Osteocyte (in vitro differentiated cells): ENCODE measurements at regions not wholly inside any gene's neighbourhood (a gene's known extent, or its start where the extent isn't known, plus 50 kb on each side); places are given as distances from the start of the nearest gene placed in this dataset.

Source experiments
- DNase-seq: peaks from one replicate; pipeline ENCODE4 v3.0.0; 2021; ENCODE audit warnings: mixed read lengths; ENCODE audit not compliant: unreplicated experiment; ENCODE audit errors: extremely low spot score
- H3K27ac Mint-ChIP-seq: one replicate; pipeline ENCODE4 v1.8.0; 2021; ENCODE audit warnings: mild to moderate bottlenecking, mixed read lengths; ENCODE audit not compliant: unreplicated experiment
- H3K27me3 Mint-ChIP-seq: one replicate; pipeline ENCODE4 v1.8.0; 2021; ENCODE audit warnings: mixed read lengths; ENCODE audit not compliant: unreplicated experiment
- H3K36me3 Mint-ChIP-seq: one replicate; pipeline ENCODE4 v1.8.0; 2021; ENCODE audit warnings: mixed read lengths; ENCODE audit not compliant: unreplicated experiment
- H3K4me1 Mint-ChIP-seq: one replicate; pipeline ENCODE4 v1.8.0; 2021; ENCODE audit warnings: mixed read lengths; ENCODE audit not compliant: unreplicated experiment
- H3K4me3 Mint-ChIP-seq: one replicate; pipeline ENCODE4 v1.8.0; 2021; ENCODE audit warnings: mild to moderate bottlenecking, moderate library complexity, mixed read lengths; ENCODE audit not compliant: unreplicated experiment
- H3K9me3 Mint-ChIP-seq: one replicate; pipeline ENCODE4 v1.8.0; 2021; ENCODE audit warnings: mixed read lengths; ENCODE audit not compliant: unreplicated experiment
- CTCF ChIP-seq: fragments of 200-600 bp; sonication (generic); IDR thresholded peaks from 2 replicates; pipeline ENCODE4 v1.5.0; 2021; ENCODE audit warnings: antibody characterized with exemption, mild to moderate bottlenecking, moderate library complexity

GRCh38 chr12:107826276-107826675 is 51.8 kb downstream of the ASCL4 start:
- Mint-ChIP-seq H3K9me3 (peaks cover 39% of the 10 kb centered on the region), H3K36me3 (no peaks in the 10 kb centered on the region), H3K4me3 (no peak overlapping the region), H3K27ac (no peak overlapping the region), H3K27me3 (peaks cover 3% of the 10 kb centered on the region), H3K4me1 (no peaks in the 10 kb centered on the region)
- no peak for TF ChIP-seq CTCF
- DNase-seq: peak; percentile 60

GRCh38 chr12:107829271-107829670 is 54.8 kb downstream of the ASCL4 start:
- no peak overlapping the region for H3K27ac Mint-ChIP-seq
- H3K4me3 Mint-ChIP-seq: no peak overlapping the region
- TF ChIP-seq CTCF: no peak
- no peaks in the 10 kb centered on the region for H3K4me1 Mint-ChIP-seq
- H3K9me3 Mint-ChIP-seq: peaks cover 33% of the 10 kb centered on the region
- H3K36me3 Mint-ChIP-seq: no peaks in the 10 kb centered on the region
- DNase-seq: no peak
- H3K27me3 Mint-ChIP-seq: peaks cover 3% of the 10 kb centered on the region

GRCh38 chr12:107832441-107832840 is 57.9 kb downstream of the ASCL4 start:
- DNase-seq: no peak
- no peak overlapping the region for H3K4me3 Mint-ChIP-seq
- H3K9me3 Mint-ChIP-seq: peaks cover 9% of the 10 kb centered on the region
- no peaks in the 10 kb centered on the region for H3K4me1 Mint-ChIP-seq
- no peak overlapping the region for H3K27ac Mint-ChIP-seq
- no peaks in the 10 kb centered on the region for H3K36me3 Mint-ChIP-seq
- peaks cover 16% of the 10 kb centered on the region for H3K27me3 Mint-ChIP-seq
- TF ChIP-seq CTCF: no peak

GRCh38 chr12:107840186-107840585 is 65.7 kb downstream of the ASCL4 start:
- no peak for DNase-seq
- H3K4me1 Mint-ChIP-seq: peaks cover 7% of the 10 kb centered on the region
- H3K36me3 Mint-ChIP-seq: no peaks in the 10 kb centered on the region
- TF ChIP-seq CTCF: no peak
- H3K4me3 Mint-ChIP-seq: no peak overlapping the region
- no peak overlapping the region for H3K27ac Mint-ChIP-seq
- peaks cover 47% of the 10 kb centered on the region for H3K27me3 Mint-ChIP-seq
- no peaks in the 10 kb centered on the region for H3K9me3 Mint-ChIP-seq

GRCh38 chr12:107843351-107844311 is 69.1 kb downstream of the ASCL4 start:
- H3K27ac Mint-ChIP-seq: no peak overlapping the region
- DNase-seq: no peak
- H3K9me3 Mint-ChIP-seq: no peaks in the 10 kb centered on the region
- TF ChIP-seq CTCF: no peak
- no peaks in the 10 kb centered on the region for H3K36me3 Mint-ChIP-seq
- H3K4me1 Mint-ChIP-seq: peaks cover 7% of the 10 kb centered on the region
- H3K27me3 Mint-ChIP-seq: peaks cover 45% of the 10 kb centered on the region
- peak overlapping the region; percentile 63 for H3K4me3 Mint-ChIP-seq
